WTC11 (cell line): ENCODE measurements at regions not wholly inside any gene's neighbourhood (a gene's known extent, or its start where the extent isn't known, plus 50 kb on each side); places are given as distances from the start of the nearest gene placed in this dataset.

Experiments
- ATAC-seq: fragments of 200-7000 bp; cut with Tn5 transposase; 2 replicates; pipeline ENCODE4 v1.10.0; 2021; ENCODE audit warnings: mild to moderate bottlenecking, moderate library complexity
- CTCF ChIA-PET: fragments of 300-600 bp; sonication (Branson Sonifier 250); formaldehyde crosslinking; loops from one replicate; lab custom pipeline; 2021; ENCODE audit warnings: antibody characterized with exemption; lab: Charles Lee
- POLR2A ChIA-PET: fragments of 350-600 bp; sonication (Branson Sonifier 250); formaldehyde crosslinking; loops from one replicate; lab custom pipeline; 2021; ENCODE audit warnings: antibody characterized with exemption; lab: Charles Lee
- DNase-seq: peaks from one replicate; pipeline ENCODE4 v3.0.0; 2021; ENCODE audit warnings: low spot score
- H3K27ac Mint-ChIP-seq: 2 replicates; pipeline ENCODE4 v1.8.0; 2021; ENCODE audit warnings: mixed read lengths
- H3K27me3 Mint-ChIP-seq: 2 replicates; pipeline ENCODE4 v1.8.0; 2021; ENCODE audit warnings: low read depth, mild to moderate bottlenecking, moderate library complexity, mixed read lengths
- H3K36me3 Mint-ChIP-seq: 2 replicates; pipeline ENCODE4 v1.8.0; 2021; ENCODE audit warnings: mixed read lengths
- H3K4me1 Mint-ChIP-seq: 2 replicates; pipeline ENCODE4 v1.8.0; 2022; ENCODE audit warnings: mixed read lengths
- H3K4me3 Mint-ChIP-seq: 2 replicates; pipeline ENCODE4 v1.8.0; 2021; ENCODE audit warnings: mild to moderate bottlenecking, moderate library complexity, mixed read lengths
- H3K9me3 Mint-ChIP-seq: 2 replicates; pipeline ENCODE4 v1.8.0; 2021; ENCODE audit warnings: mixed read lengths
- ATF1 ChIP-seq: sonication (generic); formaldehyde crosslinking; IDR thresholded peaks from 2 replicates; pipeline ENCODE4 v1.8.1; 2023; ENCODE audit warnings: mild to moderate bottlenecking, moderate library complexity, missing genetic modification reagents
- CREM ChIP-seq: sonication (generic); formaldehyde crosslinking; IDR thresholded peaks from 2 replicates; pipeline ENCODE4 v1.8.1; 2022; ENCODE audit warnings: mild to moderate bottlenecking, missing genetic modification reagents, moderate library complexity
- E2F1 ChIP-seq: sonication (generic); formaldehyde crosslinking; IDR thresholded peaks from 2 replicates; pipeline ENCODE4 v1.8.0; 2022; ENCODE audit warnings: mild to moderate bottlenecking, missing genetic modification reagents
- ERG ChIP-seq: fragments of 250-450 bp; sonication (Bioruptor Pico); IDR thresholded peaks from 2 replicates; pipeline ENCODE4 v1.8.0; 2021; ENCODE audit warnings: mild to moderate bottlenecking
- HMGXB4 ChIP-seq: sonication (generic); formaldehyde crosslinking; IDR thresholded peaks from 2 replicates; pipeline ENCODE4 v1.8.1; 2023; ENCODE audit warnings: mild to moderate bottlenecking, moderate library complexity, missing genetic modification reagents
- JUN ChIP-seq: sonication (generic); formaldehyde crosslinking; IDR thresholded peaks from 2 replicates; pipeline ENCODE4 v1.8.0; 2023; ENCODE audit warnings: mild to moderate bottlenecking, missing genetic modification reagents
- KAT7 ChIP-seq: sonication (generic); formaldehyde crosslinking; IDR thresholded peaks from 2 replicates; pipeline ENCODE4 v1.8.1; 2023; ENCODE audit warnings: missing genetic modification reagents, mild to moderate bottlenecking, borderline replicate concordance
- MAX ChIP-seq: sonication (generic); formaldehyde crosslinking; IDR thresholded peaks from 2 replicates; pipeline ENCODE4 v1.8.0; 2022; ENCODE audit warnings: mild to moderate bottlenecking, missing genetic modification reagents
- NR2C2 ChIP-seq: sonication (generic); formaldehyde crosslinking; IDR thresholded peaks from 2 replicates; pipeline ENCODE4 v1.8.0; 2022; ENCODE audit warnings: mild to moderate bottlenecking, missing genetic modification reagents
- OVOL2 ChIP-seq: fragments of 250-450 bp; sonication (Bioruptor Pico); IDR thresholded peaks from 2 replicates; pipeline ENCODE4 v1.9.0; 2021; ENCODE audit warnings: mild to moderate bottlenecking, borderline replicate concordance
- PRDM15 ChIP-seq: sonication (generic); formaldehyde crosslinking; IDR thresholded peaks from 2 replicates; pipeline ENCODE4 v1.8.0; 2022; ENCODE audit warnings: missing genetic modification reagents
- RELA ChIP-seq: sonication (generic); formaldehyde crosslinking; IDR thresholded peaks from 2 replicates; pipeline ENCODE4 v1.8.1; 2022; ENCODE audit warnings: missing genetic modification reagents, mild to moderate bottlenecking, borderline replicate concordance
- STAT6 ChIP-seq: sonication (generic); formaldehyde crosslinking; conservative IDR thresholded peaks from 2 replicates; pipeline ENCODE4 v1.8.1; 2023; ENCODE audit warnings: mild to moderate bottlenecking, low read depth, missing genetic modification reagents, moderate library complexity
- USF2 ChIP-seq: sonication (generic); formaldehyde crosslinking; IDR thresholded peaks from 2 replicates; pipeline ENCODE4 v1.8.1; 2023; ENCODE audit warnings: mild to moderate bottlenecking, missing genetic modification reagents, moderate library complexity
- ZNF232 ChIP-seq: sonication (generic); formaldehyde crosslinking; IDR thresholded peaks from 2 replicates; pipeline ENCODE4 v1.8.0; 2022; ENCODE audit warnings: mild to moderate bottlenecking, missing genetic modification reagents
- ZNF263 ChIP-seq: sonication (generic); formaldehyde crosslinking; IDR thresholded peaks from 2 replicates; pipeline ENCODE4 v1.8.1; 2022; ENCODE audit warnings: low read depth, mild to moderate bottlenecking, moderate library complexity, missing genetic modification reagents
- ZNF416 ChIP-seq: fragments of 250-450 bp; sonication (Bioruptor Pico); IDR thresholded peaks from 2 replicates; pipeline ENCODE4 v1.9.0; 2021; ENCODE audit warnings: mild to moderate bottlenecking, inconsistent platforms
- ZNF425 ChIP-seq: fragments of 250-450 bp; sonication (Bioruptor Pico); conservative IDR thresholded peaks from 2 replicates; pipeline ENCODE4 v1.9.0; 2021; ENCODE audit warnings: mild to moderate bottlenecking
- ZSCAN18 ChIP-seq: fragments of 250-450 bp; sonication (Bioruptor Pico); IDR thresholded peaks from 2 replicates; pipeline ENCODE4 v2.1.2; 2022; ENCODE audit warnings: mild to moderate bottlenecking, moderate library complexity

GRCh38 chr5:32512926-32513325 is 68.4 kb upstream of the ZFR start:
- Mint-ChIP-seq H3K4me1 (peaks cover 4% of the 10 kb centered on the region), H3K4me3 (no peak overlapping the region), H3K27me3 (peaks cover 4% of the 10 kb centered on the region; the same call in 1 of the 2 replicates), H3K27ac (no peak overlapping the region), H3K9me3 (no peaks in the 10 kb centered on the region), H3K36me3 (no peaks in the 10 kb centered on the region)
- POLR2A ChIA-PET: no interaction called here
- TF ChIP-seq ERG (no peak), JUN (no peak), MAX (CRISPR knock-in tag) (no peak), USF2 (CRISPR knock-in tag) (no peak), ZNF232 (CRISPR knock-in tag) (no peak), STAT6 (CRISPR knock-in tag) (no peak), CREM (no peak), E2F1 (CRISPR knock-in tag) (no peak), ZSCAN18 (CRISPR knock-in tag) (no peak), OVOL2 (no peak), HMGXB4 (CRISPR knock-in tag) (no peak), ZNF416 (CRISPR knock-in tag) (no peak), KAT7 (no peak)
- ATAC-seq: no peak
- DNase-seq: no peak
- CTCF ChIA-PET: interaction anchor here (1.4 kb wide), 1 partner anchor 23 kb away, joined by 4 read pairs; no protein-coding TSS in a partner anchor

GRCh38 chr5:32511776-32512374 is 67.3 kb upstream of the ZFR start:
- Mint-ChIP-seq H3K9me3 (no peaks in the 10 kb centered on the region), H3K4me3 (no peak overlapping the region), H3K36me3 (no peaks in the 10 kb centered on the region), H3K27ac (no peak overlapping the region), H3K4me1 (peaks cover 13% of the 10 kb centered on the region), H3K27me3 (peaks cover 14% of the 10 kb centered on the region)
- ATAC-seq (no peak), DNase-seq (no peak)
- ChIA-PET CTCF (interaction anchor here (1.4 kb wide), 1 partner anchor 22 kb away, joined by 4 read pairs; no protein-coding TSS in a partner anchor), POLR2A (interaction anchor here (1.4 kb wide), 1 partner anchor 12 kb away, joined by 7 read pairs; no protein-coding TSS in a partner anchor)
- TF ChIP-seq NR2C2 (no peak), ZNF425 (CRISPR knock-in tag) (no peak), ATF1 (CRISPR knock-in tag) (no peak), PRDM15 (no peak), ZNF263 (no peak), RELA (CRISPR knock-in tag) (no peak)
